Sigmoid colon (tissue), 6 donors: ENCODE measurements at regions not wholly inside any gene's neighbourhood (a gene's known extent, or its start where the extent isn't known, plus 50 kb on each side); places are given as distances from the start of the nearest gene placed in this dataset.

Experiments used
- DNase-seq: peaks from one replicate; pipeline ENCODE4 v3.0.0-alpha.2; 2019
- H3K27ac ChIP-seq, 4 donors: fragments of 200-600 bp; sonication (generic); one replicate each; pipeline ENCODE4 v1.5.1; 2016 to 2019; ENCODE audit warnings: mild to moderate bottlenecking in 1 of 4
- H3K27me3 ChIP-seq, 3 donors: fragments of 200-600 bp; sonication (generic); one replicate each; pipeline ENCODE4 v1.5.1; 2019; ENCODE audit warnings: mild to moderate bottlenecking in 1 of 3
- H3K36me3 ChIP-seq, 4 donors: fragments of 200-600 bp; sonication (generic); one replicate each; pipeline ENCODE4 v1.5.1; 2016 to 2019
- H3K4me1 ChIP-seq, 4 donors: fragments of 200-600 bp; sonication (generic); one replicate each; pipeline ENCODE4 v1.5.1; 2017 to 2019
- H3K4me3 ChIP-seq, 4 donors: fragments of 200-600 bp; sonication (generic); one replicate each; pipeline ENCODE4 v1.5.1; 2017 to 2019; ENCODE audit warnings: mild to moderate bottlenecking in 2 of 4, moderate library complexity in 1 of 4
- H3K9me3 ChIP-seq, 4 donors: fragments of 200-600 bp in 3 of 4; sonication (generic) in 3 of 4; one replicate each; pipeline versions ENCODE4 v1.5.1 to v1.6.1; 2013 to 2019
- EP300 ChIP-seq, 4 donors: sonication (generic); formaldehyde crosslinking; IDR thresholded peaks; one replicate each; pipeline ENCODE4 v1.6.1; 2017; ENCODE audit warnings: antibody characterized with exemption in 4 of 4
- POLR2A ChIP-seq, 2 donors: fragments of 450-650 bp; IDR thresholded peaks; one replicate each; pipeline ENCODE4 v1.6.1; 2016; ENCODE audit warnings: antibody characterized with exemption in 2 of 2, mild to moderate bottlenecking in 2 of 2, moderate library complexity in 2 of 2
- POLR2AphosphoS5 ChIP-seq, 4 donors: sonication (generic); formaldehyde crosslinking; IDR thresholded peaks; one replicate each; pipeline ENCODE4 v1.6.1; 2017; ENCODE audit warnings: antibody characterized with exemption in 4 of 4
- WGBS, 2 donors: extraction: QIAGEN DNeasy Blood & Tissue Kit; methylation state at CpG; one replicate each; pipeline ENCODE4 v1.1.7; 2013; 5-methylcytosine and 5-hydroxymethylcytosine counted together
- intact Hi-C: fragments of 100-400 bp; cut with DNase I; formaldehyde crosslinking; loops from one replicate; pipeline ENCODE4 v1.15.1; 2023
- TF ChIP-seq, protein P1 (sequence below), 4 experiments: fragments of 450-650 bp in 3 of 4; fragments of 200-600 bp in 1 of 4; IDR thresholded peaks; one replicate each; pipeline ENCODE4 v1.5.1; 2016 to 2019; ENCODE audit warnings: antibody characterized with exemption in 4 of 4, mild to moderate bottlenecking in 3 of 4, moderate library complexity in 2 of 4
- donor health status: healthy with polysubstance abuse.
- donor health status: healthy.

DNA sequence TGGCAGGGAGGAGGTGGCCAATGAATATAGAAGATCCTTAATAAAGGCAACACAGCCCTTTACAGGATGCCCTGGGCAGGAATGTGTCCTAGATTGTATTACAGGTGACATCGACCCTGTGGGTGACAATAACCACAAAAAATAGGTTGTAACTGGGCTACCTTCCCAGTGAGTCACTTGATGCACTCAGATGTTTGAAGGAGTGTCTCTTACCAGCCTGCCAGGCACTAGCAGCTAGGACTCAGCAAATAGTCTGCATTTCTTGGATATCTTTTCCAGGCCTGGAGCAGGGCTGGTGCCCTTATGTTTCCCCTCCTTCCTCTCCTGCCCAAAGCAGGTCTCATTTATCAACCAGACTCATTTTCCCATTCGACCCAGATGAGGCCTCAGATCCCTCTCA lies 50.9 kb upstream of the TMEM164 start:
- Histone ChIP-seq H3K27me3 (no peaks in the 10 kb centered on the region), H3K4me1 (no peaks in the 10 kb centered on the region), H3K27ac (no peak overlapping the region), H3K36me3 (no peaks in the 10 kb centered on the region), H3K4me3 (no peak overlapping the region), H3K9me3 (no peaks in the 10 kb centered on the region)
- WGBS, 2 donors: 56 to 66% methylated on average over 2 of the region's 2 CpGs
- DNase-seq: no peak
- intact Hi-C loops: no loop called here
- TF ChIP-seq POLR2AphosphoS5 (IDR thresholded peaks at IDR 0.05) (no peak), EP300 (IDR thresholded peaks at IDR 0.05) (no peak), POLR2A (IDR thresholded peaks at IDR 0.05) (no peak)
- TF ChIP-seq, protein P1, sequence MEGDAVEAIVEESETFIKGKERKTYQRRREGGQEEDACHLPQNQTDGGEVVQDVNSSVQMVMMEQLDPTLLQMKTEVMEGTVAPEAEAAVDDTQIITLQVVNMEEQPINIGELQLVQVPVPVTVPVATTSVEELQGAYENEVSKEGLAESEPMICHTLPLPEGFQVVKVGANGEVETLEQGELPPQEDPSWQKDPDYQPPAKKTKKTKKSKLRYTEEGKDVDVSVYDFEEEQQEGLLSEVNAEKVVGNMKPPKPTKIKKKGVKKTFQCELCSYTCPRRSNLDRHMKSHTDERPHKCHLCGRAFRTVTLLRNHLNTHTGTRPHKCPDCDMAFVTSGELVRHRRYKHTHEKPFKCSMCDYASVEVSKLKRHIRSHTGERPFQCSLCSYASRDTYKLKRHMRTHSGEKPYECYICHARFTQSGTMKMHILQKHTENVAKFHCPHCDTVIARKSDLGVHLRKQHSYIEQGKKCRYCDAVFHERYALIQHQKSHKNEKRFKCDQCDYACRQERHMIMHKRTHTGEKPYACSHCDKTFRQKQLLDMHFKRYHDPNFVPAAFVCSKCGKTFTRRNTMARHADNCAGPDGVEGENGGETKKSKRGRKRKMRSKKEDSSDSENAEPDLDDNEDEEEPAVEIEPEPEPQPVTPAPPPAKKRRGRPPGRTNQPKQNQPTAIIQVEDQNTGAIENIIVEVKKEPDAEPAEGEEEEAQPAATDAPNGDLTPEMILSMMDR (IDR thresholded peaks at IDR 0.05): no peak

DNA sequence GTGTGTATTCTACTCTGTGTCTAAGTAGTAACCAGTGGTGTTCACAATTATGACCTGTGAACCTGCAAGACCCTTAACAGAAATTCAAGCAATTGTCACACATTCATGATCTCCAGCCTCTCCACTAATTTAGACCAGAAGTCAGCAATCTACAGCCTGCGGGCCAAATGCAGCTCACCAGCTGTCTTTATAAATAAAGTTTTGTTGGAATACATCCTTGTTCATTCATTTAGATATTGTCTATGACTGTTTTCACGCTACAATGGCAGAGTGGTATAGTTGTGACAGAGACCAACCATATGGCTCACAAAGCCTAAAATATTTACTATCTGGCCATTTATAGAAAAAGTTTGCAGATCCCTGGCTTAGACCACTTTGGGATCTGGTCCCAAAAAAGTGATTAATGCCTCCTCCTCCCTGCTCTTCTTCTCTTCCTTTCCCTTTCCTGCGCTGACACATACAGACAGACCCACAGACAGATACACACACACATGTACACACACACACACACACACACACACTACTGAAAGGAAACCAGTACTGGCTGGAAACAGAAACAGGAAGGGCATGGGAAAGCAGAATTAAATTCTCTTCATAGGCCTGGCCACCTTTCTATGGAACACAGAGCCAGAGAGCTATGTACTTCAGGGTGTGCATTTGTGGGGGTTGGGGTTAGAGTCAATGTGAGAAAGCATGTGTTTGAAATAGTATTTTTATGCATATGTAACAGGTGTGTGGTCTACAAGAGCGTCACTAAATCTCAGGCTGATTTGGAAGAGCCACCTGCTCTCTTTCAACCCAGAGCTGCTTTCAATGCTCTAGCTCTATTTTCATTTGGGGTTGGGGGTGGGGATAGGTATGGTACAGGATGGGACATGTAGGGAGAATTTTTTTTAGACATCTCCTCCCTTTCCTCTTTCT lies 49.7 kb upstream of the TMEM164 start:
- no peak for DNase-seq
- TF ChIP-seq, protein P1 (IDR thresholded peaks at IDR 0.05): no peak
- no peak for TF ChIP-seq EP300 (IDR thresholded peaks at IDR 0.05)
- no peak for TF ChIP-seq POLR2AphosphoS5 (IDR thresholded peaks at IDR 0.05)
- TF ChIP-seq POLR2A (IDR thresholded peaks at IDR 0.05): no peak
- 73 to 91% methylated on average over 4 of the region's 4 CpGs for WGBS, 2 donors
- Histone ChIP-seq H3K36me3 (no peaks in the 10 kb centered on the region), H3K9me3 (no peaks in the 10 kb centered on the region), H3K4me1 (no peaks in the 10 kb centered on the region), H3K4me3 (no peak overlapping the region), H3K27me3 (no peaks in the 10 kb centered on the region), H3K27ac (no peak overlapping the region)
- intact Hi-C loops: no loop called here
